ENCODE measurements at regions not wholly inside any gene's neighbourhood (a gene's known extent, or its start where the extent isn't known, plus 50 kb on each side); places are given as distances from the start of the nearest gene placed in this dataset.

DNA sequence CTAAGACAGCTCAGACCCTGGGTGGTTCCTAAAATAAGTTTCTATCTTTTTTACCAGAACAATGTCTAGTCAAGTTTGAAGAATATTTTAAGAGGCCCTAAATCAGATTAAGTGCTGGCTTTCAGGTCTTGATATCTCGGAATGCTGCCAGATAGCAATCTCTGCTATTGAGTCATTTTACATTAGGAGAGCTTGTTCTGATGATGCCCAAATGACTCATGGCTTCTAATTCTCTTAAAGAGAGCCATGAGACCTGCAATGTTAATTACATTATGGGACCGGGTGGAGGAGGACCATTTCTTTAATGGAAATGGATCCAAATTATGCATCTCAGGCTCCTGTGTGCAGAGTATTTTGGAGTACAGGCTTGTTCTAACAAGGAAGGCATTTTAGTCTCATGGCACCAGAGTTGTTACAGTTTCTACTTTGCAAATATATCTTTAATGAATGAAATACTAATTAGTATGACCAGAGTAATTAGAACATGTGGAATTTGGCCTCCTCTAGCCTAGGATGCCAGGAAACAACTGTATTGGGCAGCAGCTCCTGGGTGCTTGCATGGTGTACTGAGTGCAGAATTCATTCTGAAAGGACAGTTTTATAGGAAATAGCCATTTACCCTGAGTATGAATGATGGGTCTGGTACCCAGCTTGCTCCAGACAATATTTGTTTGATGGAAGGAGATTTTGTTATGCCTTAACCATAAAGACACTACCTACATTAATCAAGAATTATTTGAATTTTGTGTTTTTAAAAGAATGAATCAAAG is 94.0 kb upstream of the SULT1C3 start:
- DNase-seq, result no peak

DNA sequence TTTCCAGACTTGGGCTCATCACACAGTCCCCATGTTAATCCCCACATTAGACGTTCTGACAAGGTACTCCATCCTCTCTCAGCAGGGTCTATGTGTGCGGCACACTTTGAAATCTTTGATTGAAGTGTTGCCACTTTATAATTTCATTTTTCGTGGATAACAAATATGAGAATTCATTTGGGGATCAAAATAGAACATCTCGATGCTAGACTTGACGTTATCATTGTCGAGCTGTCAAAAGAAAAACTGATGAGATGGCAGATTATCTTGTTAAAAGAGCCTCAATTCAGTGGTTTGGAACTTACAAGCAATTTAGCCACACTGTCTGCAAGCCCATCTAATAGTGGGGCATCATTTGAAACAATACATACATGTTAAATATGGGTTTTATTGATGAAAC is 91.2 kb upstream of the SULT1C3 start:
- no peak for DNase-seq

DNA sequence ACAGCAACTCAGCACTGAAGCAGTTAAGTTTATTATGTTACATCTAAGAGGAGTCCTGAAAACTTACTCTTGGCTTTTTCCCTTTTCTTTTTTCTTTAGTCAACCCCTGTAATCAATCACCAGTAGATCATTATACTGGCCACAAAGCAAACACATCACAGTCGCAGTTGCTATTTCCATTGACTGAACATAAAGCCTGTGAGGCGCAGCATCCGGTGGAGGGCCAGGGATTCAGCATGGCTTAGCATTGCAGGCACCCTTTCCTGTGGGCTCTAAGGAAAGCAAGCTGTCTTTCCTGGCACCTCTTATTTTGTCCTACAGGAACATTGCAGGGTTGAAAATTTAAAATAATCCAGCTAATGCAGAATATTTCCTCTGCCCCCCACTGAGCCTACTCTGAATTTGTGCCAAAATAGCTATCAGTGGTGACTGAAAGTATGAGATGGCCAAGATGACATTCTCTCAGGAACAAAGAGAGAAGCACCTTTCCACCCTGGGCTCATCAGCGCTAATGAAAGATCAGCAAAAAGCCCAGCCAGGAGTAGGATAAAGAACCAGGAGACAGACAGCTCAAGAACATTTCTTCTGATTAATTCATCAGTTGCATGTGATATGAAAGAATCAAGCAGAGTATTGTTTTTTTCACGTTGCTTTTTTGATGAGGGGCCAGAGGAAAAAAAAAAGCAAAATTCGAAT is 85.3 kb upstream of the SULT1C3 start:
- no peak for DNase-seq

DNA sequence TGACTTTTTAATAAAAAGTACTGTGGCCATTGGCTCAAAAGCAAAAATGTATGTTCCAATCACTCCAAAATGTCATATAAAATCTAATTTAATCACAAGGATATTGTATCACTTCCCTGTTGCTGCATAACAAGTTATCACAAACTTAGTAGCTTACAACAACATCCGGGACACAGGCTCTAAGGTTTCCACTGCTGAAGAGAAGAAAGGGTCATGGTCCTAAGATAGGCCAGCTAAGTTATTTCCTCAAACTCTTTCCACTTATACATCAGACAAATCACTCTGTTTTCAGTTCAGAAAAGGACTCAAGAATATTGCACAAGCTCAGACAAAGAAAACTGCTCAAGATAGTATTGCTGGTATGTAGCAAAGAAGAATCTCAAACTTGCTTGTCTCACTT is 78.5 kb upstream of the SULT1C3 start:
- DNase-seq, result no peak

DNA sequence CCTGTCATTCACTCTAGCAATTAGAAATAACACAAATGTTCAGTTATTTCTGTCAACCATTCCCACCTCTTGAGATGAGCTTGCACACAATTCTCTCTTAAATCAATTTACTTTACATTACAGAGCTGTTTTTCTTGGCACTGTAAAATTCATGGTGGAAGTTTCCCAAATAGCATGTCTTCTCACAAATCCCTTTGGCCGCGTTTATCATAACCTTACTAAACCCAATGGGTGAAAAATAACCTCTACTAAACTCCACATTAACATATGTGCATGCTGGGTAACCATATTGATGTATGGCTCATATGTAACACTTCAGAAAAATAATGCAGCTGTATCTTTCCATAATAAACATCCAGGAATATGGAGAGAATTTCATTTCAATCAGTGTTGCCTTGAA is 75.5 kb upstream of the SULT1C3 start:
- DNase-seq, result no peak

DNA sequence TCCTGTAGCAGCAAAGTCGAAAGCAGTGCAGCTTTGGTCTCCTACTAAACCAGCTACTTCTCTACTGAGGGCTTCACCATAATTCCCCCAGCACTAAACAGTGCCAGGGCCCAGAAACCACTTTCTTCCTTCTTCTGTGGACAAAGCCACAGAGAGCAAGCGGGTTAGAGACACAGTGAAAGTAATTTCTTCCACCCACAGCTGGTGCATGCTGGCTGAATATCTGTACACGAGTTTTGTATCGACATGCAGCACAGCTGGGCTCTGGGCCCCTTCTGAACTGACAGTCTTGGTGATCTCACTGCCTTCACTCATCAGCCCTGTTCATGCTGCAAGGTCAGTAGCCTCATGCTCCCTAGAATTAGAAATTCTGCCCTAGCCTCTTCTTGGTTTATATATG is 74.0 kb upstream of the SULT1C3 start:
- DNase-seq, result no peak

DNA sequence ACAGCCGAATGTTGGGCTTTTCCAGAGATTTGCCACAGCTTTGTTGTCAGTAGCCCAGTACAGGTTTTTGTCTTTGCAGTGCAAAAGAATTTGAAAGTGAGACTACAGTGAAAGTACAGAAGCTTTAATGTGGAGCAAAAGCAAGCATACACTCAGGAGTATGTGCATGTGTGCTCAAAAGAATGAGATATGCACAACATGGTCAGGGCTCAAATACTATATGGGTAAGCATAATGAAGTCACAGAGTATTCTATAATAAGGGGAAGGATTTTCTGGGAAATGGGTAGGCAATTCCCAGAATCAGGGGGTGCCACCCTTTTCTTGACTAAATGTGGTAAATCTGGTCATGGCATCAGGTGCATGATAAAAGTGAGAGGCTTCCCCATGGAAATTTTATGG is 72.1 kb upstream of the SULT1C3 start:
- DNase-seq, result no peak

DNA sequence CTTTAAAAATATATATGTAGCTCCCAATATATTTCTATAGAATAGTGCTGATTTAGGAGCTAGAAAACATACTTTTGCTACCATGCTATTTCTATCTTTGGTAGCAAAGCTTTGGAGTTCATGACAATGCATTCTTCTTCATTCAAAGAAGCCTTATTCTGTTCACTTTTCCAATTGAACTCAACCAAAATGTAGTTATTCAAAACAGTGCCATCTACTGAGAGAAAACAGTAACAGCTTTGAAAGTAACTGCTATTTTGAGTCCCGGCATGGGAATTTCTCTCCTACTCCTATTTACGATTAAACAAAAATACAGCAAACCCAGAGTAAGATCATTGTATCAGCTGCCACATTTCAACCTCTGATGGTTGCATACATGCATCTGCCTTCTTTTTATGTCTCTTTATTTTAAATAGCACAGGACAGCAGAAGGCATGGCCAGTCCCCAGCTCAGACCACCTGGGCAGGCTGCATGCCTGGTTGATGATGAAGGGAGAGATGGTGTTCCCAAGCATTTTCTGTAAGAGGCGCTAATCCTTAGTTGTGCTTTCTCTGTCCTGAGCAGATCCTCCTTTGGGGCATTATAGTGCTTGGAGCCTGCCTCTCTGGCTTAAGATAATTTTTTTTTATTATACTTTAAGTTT is 69.7 kb upstream of the SULT1C3 start:
- no peak for DNase-seq

DNA sequence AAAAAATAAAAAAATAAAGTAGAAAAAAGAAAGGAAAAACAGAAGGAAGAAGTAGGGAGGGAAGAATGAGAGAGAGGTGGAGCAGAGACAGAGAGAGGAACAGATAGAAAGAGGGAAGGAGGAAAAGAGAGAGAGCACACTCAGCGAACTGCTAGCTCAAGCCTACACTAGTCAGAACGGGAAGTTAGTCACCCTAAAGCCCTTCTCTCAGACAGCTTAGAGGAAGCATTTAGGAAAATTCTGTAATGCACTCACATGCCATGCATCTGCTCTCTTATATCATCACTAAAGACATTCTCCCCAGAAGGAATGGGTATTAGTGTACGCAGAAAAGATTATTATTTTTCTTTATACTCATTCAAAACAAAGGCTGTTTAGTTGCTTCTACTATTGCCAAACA is 68.1 kb upstream of the SULT1C3 start:
- DNase-seq, result no peak

DNA sequence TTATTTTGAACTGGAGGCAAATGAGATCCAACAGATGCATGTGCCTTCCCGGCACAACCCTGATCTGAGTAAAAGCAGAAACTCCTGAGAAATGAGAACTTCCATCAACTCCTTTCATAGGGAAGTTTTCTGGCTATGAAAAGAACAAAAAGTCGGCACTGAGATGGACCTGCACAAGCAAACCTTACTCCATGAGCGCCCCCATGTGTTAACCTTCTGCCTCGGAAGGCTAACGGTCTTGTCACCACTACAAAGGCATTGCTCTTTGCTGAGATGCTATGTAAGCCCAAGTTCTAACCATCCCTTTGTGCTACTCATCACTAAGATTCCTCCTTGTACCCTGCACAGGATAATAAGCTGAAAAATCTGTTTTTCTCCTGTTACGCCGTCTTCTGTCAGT is 57.3 kb upstream of the SULT1C3 start:
- no peak for DNase-seq

DNA sequence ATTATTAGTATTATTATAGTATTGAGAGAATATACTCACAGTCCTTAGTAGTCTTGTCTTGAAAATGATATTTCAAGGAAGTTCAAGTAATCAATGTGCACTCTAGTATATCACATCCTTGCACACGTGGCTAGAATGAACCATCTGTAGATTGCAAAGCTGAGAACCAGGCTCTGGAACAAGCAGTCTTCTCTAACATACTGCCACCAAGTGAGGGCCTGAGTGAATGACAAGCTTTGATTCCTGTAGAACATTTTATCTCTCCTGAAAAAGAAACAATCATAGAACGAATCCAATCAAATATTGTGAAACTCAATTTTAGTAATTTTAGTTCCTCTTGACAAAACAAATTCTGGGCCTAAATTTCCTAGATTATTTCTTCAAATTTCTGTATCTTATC is 55.3 kb upstream of the SULT1C3 start:
- DNase-seq, result no peak

DNA sequence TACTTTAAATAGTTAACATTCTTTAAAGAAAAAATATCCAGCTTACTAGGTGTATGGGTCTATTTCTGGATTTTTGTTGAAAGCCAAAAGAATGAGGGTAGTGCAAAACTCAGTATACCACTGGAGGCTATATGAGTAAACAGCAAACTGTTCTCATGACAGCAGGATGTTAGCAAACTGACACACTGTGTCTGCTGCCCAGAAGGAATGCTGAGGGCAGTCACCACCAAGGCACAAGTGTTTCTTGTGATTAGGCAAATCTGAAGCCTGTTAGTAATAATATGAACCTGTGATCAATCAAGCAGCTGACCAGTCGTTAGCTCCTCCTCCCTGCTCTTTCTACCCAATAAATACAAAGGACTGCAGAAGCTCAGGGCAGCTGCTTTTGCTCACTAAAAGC is 50.5 kb upstream of the SULT1C3 start:
- no peak for DNase-seq
